Caco-2 (cell line): ENCODE measurements at regions not wholly inside any gene's neighbourhood (a gene's known extent, or its start where the extent isn't known, plus 50 kb on each side); places are given as distances from the start of the nearest gene placed in this dataset.

Experiments used
- BruUV-seq: library from RNA; stranded (reverse); fragments of 400-500 nt; replicated peaks from 2 replicates; lab custom pipeline; 2021; lab: Mats Ljungman, UMichigan
- CTCF ChIA-PET: fragments of 300-600 bp; sonication (Branson Sonifier 250); formaldehyde crosslinking; loops from one replicate; lab custom pipeline; 2022; ENCODE audit warnings: antibody characterized with exemption; lab: Charles Lee
- POLR2A ChIA-PET: fragments of 300-600 bp; sonication (Branson Sonifier 250); formaldehyde crosslinking; loops from one replicate; lab custom pipeline; 2022; ENCODE audit warnings: antibody characterized with exemption; lab: Charles Lee
- DNase-seq, 2 experiments: peaks; one replicate each; pipeline versions ENCODE4 v3.0.0 to v3.0.0-alpha.2; 2020 to 2022
- H3K27me3 ChIP-seq: replicated peaks from 2 replicates; pipeline ENCODE4 v1.6.0; 2011; ENCODE audit warnings: low read length; ENCODE audit not compliant: control insufficient read depth, insufficient read depth
- H3K36me3 ChIP-seq: 2 replicates; pipeline ENCODE4 v1.5.1; 2011; ENCODE audit warnings: low read length; ENCODE audit not compliant: control insufficient read depth, insufficient read depth
- H3K4me1 ChIP-seq: fragments of 250-450 bp; sonication (Bioruptor Pico); 2 replicates; pipeline ENCODE4 v1.5.1; 2020; ENCODE audit warnings: mild to moderate bottlenecking
- H3K4me3 ChIP-seq: 2 replicates; pipeline ENCODE4 v1.5.1; 2011; ENCODE audit warnings: low read depth, mild to moderate bottlenecking, control low read depth, low read length
- H3K9me3 ChIP-seq: fragments of 250-450 bp; sonication (Bioruptor Pico); 2 replicates; pipeline ENCODE4 v1.5.1; 2020; ENCODE audit warnings: mild to moderate bottlenecking, moderate library complexity
- H3K27ac Mint-ChIP-seq: one replicate; pipeline ENCODE4 v1.8.0; 2022; ENCODE audit warnings: mixed read lengths; ENCODE audit not compliant: unreplicated experiment
- H3K27me3 Mint-ChIP-seq: one replicate; pipeline ENCODE4 v1.8.0; 2022; ENCODE audit warnings: mixed read lengths; ENCODE audit not compliant: insufficient read depth, unreplicated experiment
- H3K36me3 Mint-ChIP-seq: one replicate; pipeline ENCODE4 v1.8.0; 2022; ENCODE audit warnings: mild to moderate bottlenecking, mixed read lengths; ENCODE audit not compliant: insufficient read depth, unreplicated experiment
- H3K4me1 Mint-ChIP-seq: one replicate; pipeline ENCODE4 v1.8.0; 2022; ENCODE audit warnings: low read depth, mixed read lengths; ENCODE audit not compliant: unreplicated experiment
- H3K4me3 Mint-ChIP-seq: one replicate; pipeline ENCODE4 v1.8.0; 2022; ENCODE audit warnings: mild to moderate bottlenecking, moderate library complexity, mixed read lengths; ENCODE audit not compliant: unreplicated experiment
- H3K9me3 Mint-ChIP-seq: one replicate; pipeline ENCODE4 v1.8.0; 2022; ENCODE audit warnings: mixed read lengths; ENCODE audit not compliant: unreplicated experiment
- CTCF ChIP-seq, 2 experiments: fragments of 200-600 bp in 1 of 2; IDR thresholded peaks; 1 replicate in 1 of 2; 2 replicates in 1 of 2; pipeline versions ENCODE4 v1.5.1 to v1.8.0; 2011 to 2022; ENCODE audit warnings: antibody characterized with exemption in 1 of 2, control low read depth in 1 of 2, inconsistent platforms in 1 of 2, low read depth in 1 of 2, low read length in 1 of 2, mild to moderate bottlenecking in 1 of 2, moderate library complexity in 1 of 2; ENCODE audit not compliant: insufficient read depth in 1 of 2, severe bottlenecking in 1 of 2, unreplicated experiment in 1 of 2
- intact Hi-C: fragments of 100-400 bp; cut with micrococcal nuclease; formaldehyde crosslinking; loops from one replicate; pipeline ENCODE4 v1.10.0; 2022; ENCODE audit not compliant: unreplicated experiment

- H3K9me3 Mint-ChIP-seq, result no peaks in the 10 kb centered on the region
- Histone ChIP-seq H3K4me3 (no peak overlapping the region), H3K36me3 (no peaks in the 10 kb centered on the region), H3K9me3 (no peaks in the 10 kb centered on the region), H3K4me1 (no peaks in the 10 kb centered on the region), H3K27me3 (no peaks in the 10 kb centered on the region)
- no peak for DNase-seq
- TF ChIP-seq CTCF (IDR thresholded peaks at IDR 0.05; ENCODE audit: insufficient read depth in 1 of 2, low read depth in 1 of 2, low read length in 1 of 2, severe bottlenecking in 1 of 2, unreplicated experiment in 1 of 2), result no peak
- ChIA-PET CTCF (no interaction called here), POLR2A (no interaction called here)
- no peaks in the 10 kb centered on the region for H3K36me3 Mint-ChIP-seq
- no peaks in the 10 kb centered on the region for H3K4me1 Mint-ChIP-seq
- intact Hi-C loops, result no loop called here
- H3K4me3 Mint-ChIP-seq, result no peak overlapping the region
- no TSS peak for BruUV-seq
- no peak overlapping the region for H3K27ac Mint-ChIP-seq
- peaks cover 4% of the 10 kb centered on the region for H3K27me3 Mint-ChIP-seq
Measured at GRCh38 chr5:165859251-165859650, 2353.8 kb downstream of the MAT2B start.

GRCh38 chr5:165863239-165863638 lies 2357.8 kb downstream of the MAT2B start:
- Histone ChIP-seq H3K36me3 (no peaks in the 10 kb centered on the region), H3K4me3 (no peak overlapping the region), H3K27me3 (no peaks in the 10 kb centered on the region), H3K4me1 (no peaks in the 10 kb centered on the region), H3K9me3 (no peaks in the 10 kb centered on the region)
- POLR2A ChIA-PET, result no interaction called here
- intact Hi-C loops, result no loop called here
- DNase-seq, result no peak
- no peak for TF ChIP-seq CTCF (IDR thresholded peaks at IDR 0.05; ENCODE audit: insufficient read depth in 1 of 2, low read depth in 1 of 2, low read length in 1 of 2, severe bottlenecking in 1 of 2, unreplicated experiment in 1 of 2)
- Mint-ChIP-seq H3K36me3 (no peaks in the 10 kb centered on the region), H3K4me1 (no peaks in the 10 kb centered on the region), H3K9me3 (no peaks in the 10 kb centered on the region), H3K4me3 (no peak overlapping the region), H3K27ac (no peak overlapping the region), H3K27me3 (no peaks in the 10 kb centered on the region)
- CTCF ChIA-PET, result no interaction called here
- no TSS peak for BruUV-seq

GRCh38 chr5:165871291-165871690 lies 2365.9 kb downstream of the MAT2B start:
- H3K36me3 ChIP-seq, result no peaks in the 10 kb centered on the region
- TF ChIP-seq CTCF (IDR thresholded peaks at IDR 0.05; ENCODE audit: insufficient read depth in 1 of 2, low read depth in 1 of 2, low read length in 1 of 2, severe bottlenecking in 1 of 2, unreplicated experiment in 1 of 2), result no peak
- H3K27me3 ChIP-seq, result no peaks in the 10 kb centered on the region
- Mint-ChIP-seq H3K9me3 (no peaks in the 10 kb centered on the region), H3K36me3 (no peaks in the 10 kb centered on the region), H3K4me1 (no peaks in the 10 kb centered on the region), H3K27me3 (peaks cover 4% of the 10 kb centered on the region), H3K27ac (no peak overlapping the region), H3K4me3 (no peak overlapping the region)
- no peak for DNase-seq
- POLR2A ChIA-PET, result no interaction called here
- intact Hi-C loops, result no loop called here
- no peak overlapping the region for H3K4me3 ChIP-seq
- no peaks in the 10 kb centered on the region for H3K9me3 ChIP-seq
- no peaks in the 10 kb centered on the region for H3K4me1 ChIP-seq
- no TSS peak for BruUV-seq
- CTCF ChIA-PET, result no interaction called here
